Endothelial cell (in vitro differentiated cells): ENCODE measurements at regions not wholly inside any gene's neighbourhood (a gene's known extent, or its start where the extent isn't known, plus 50 kb on each side); places are given as distances from the start of the nearest gene placed in this dataset.

ENCODE experiments used
- DNase-seq: peaks from one replicate; pipeline ENCODE4 v3.0.0; 2021; ENCODE audit warnings: low spot score
- H3K27ac Mint-ChIP-seq: one replicate; pipeline ENCODE4 v1.8.0; 2021; ENCODE audit warnings: mixed read lengths, inconsistent platforms; ENCODE audit not compliant: unreplicated experiment
- H3K27me3 Mint-ChIP-seq: one replicate; pipeline ENCODE4 v1.8.0; 2021; ENCODE audit warnings: mild to moderate bottlenecking, moderate library complexity, mixed read lengths, inconsistent platforms; ENCODE audit not compliant: unreplicated experiment
- H3K36me3 Mint-ChIP-seq: one replicate; pipeline ENCODE4 v1.8.0; 2021; ENCODE audit warnings: mild to moderate bottlenecking, low read depth, mixed read lengths, inconsistent platforms; ENCODE audit not compliant: unreplicated experiment
- H3K4me1 Mint-ChIP-seq: one replicate; pipeline ENCODE4 v1.8.0; 2021; ENCODE audit warnings: mild to moderate bottlenecking, mixed read lengths, inconsistent platforms; ENCODE audit not compliant: unreplicated experiment
- H3K4me3 Mint-ChIP-seq: one replicate; pipeline ENCODE4 v1.8.0; 2021; ENCODE audit warnings: mild to moderate bottlenecking, mixed read lengths, inconsistent platforms; ENCODE audit not compliant: unreplicated experiment
- H3K9me3 Mint-ChIP-seq: one replicate; pipeline ENCODE4 v1.8.0; 2021; ENCODE audit warnings: mixed read lengths, inconsistent platforms; ENCODE audit not compliant: unreplicated experiment
- CTCF ChIP-seq: fragments of 200-600 bp; sonication (generic); IDR thresholded peaks from one replicate; pipeline ENCODE4 v1.5.0; 2021; ENCODE audit warnings: antibody characterized with exemption; ENCODE audit not compliant: unreplicated experiment

- no peaks in the 10 kb centered on the region for H3K27me3 Mint-ChIP-seq
- no peak overlapping the region for H3K27ac Mint-ChIP-seq
- H3K4me3 Mint-ChIP-seq = no peak overlapping the region
- no peaks in the 10 kb centered on the region for H3K9me3 Mint-ChIP-seq
- no peak for DNase-seq
- no peak for TF ChIP-seq CTCF
- H3K4me1 Mint-ChIP-seq = peaks cover 3% of the 10 kb centered on the region
- H3K36me3 Mint-ChIP-seq = no peaks in the 10 kb centered on the region
Observed at GRCh38 chr15:61633951-61634350, 404.8 kb upstream of the RORA start.

GRCh38 chr15:61629269-61629668, 400.2 kb upstream of the RORA start:
- TF ChIP-seq CTCF = no peak
- H3K36me3 Mint-ChIP-seq = no peaks in the 10 kb centered on the region
- no peaks in the 10 kb centered on the region for H3K27me3 Mint-ChIP-seq
- H3K9me3 Mint-ChIP-seq = no peaks in the 10 kb centered on the region
- H3K4me3 Mint-ChIP-seq = no peak overlapping the region
- DNase-seq = no peak
- no peak overlapping the region for H3K27ac Mint-ChIP-seq
- peaks cover 6% of the 10 kb centered on the region for H3K4me1 Mint-ChIP-seq

- Mint-ChIP-seq H3K36me3 (no peaks in the 10 kb centered on the region), H3K27me3 (no peaks in the 10 kb centered on the region), H3K4me1 (peaks cover 13% of the 10 kb centered on the region), H3K9me3 (no peaks in the 10 kb centered on the region), H3K27ac (no peak overlapping the region), H3K4me3 (no peak overlapping the region)
- no peak for TF ChIP-seq CTCF
- no peak for DNase-seq
Observed at GRCh38 chr15:61624950-61625349, 395.8 kb upstream of the RORA start.

- Mint-ChIP-seq H3K4me1 (peaks cover 12% of the 10 kb centered on the region), H3K36me3 (no peaks in the 10 kb centered on the region), H3K27me3 (no peaks in the 10 kb centered on the region), H3K9me3 (no peaks in the 10 kb centered on the region), H3K27ac (no peak overlapping the region), H3K4me3 (no peak overlapping the region)
- no peak for TF ChIP-seq CTCF
- no peak for DNase-seq
Observed at GRCh38 chr15:61623746-61624145, 394.6 kb upstream of the RORA start.

- Mint-ChIP-seq H3K4me1 (peaks cover 10% of the 10 kb centered on the region), H3K27me3 (no peaks in the 10 kb centered on the region), H3K9me3 (no peaks in the 10 kb centered on the region), H3K27ac (no peak overlapping the region), H3K4me3 (no peak overlapping the region), H3K36me3 (no peaks in the 10 kb centered on the region)
- no peak for DNase-seq
- TF ChIP-seq CTCF = no peak
Observed at GRCh38 chr15:61621865-61622264, 392.8 kb upstream of the RORA start.
